Activated CD4-positive, alpha-beta memory T cell treated with anti-CD3 and anti-CD28 coated beads for 36 hours (primary cell): ENCODE measurements at regions not wholly inside any gene's neighbourhood (a gene's known extent, or its start where the extent isn't known, plus 50 kb on each side); places are given as distances from the start of the nearest gene placed in this dataset.

Experiments used
- CTCF ChIA-PET: fragments of 350-600 bp; sonication (Branson Sonifier 250); formaldehyde crosslinking; loops from one replicate; lab custom pipeline; 2021; ENCODE audit warnings: antibody characterized with exemption, inconsistent platforms; lab: Charles Lee
- POLR2A ChIA-PET: fragments of 350-600 bp; sonication (Branson Sonifier 250); formaldehyde crosslinking; loops from one replicate; lab custom pipeline; 2021; ENCODE audit warnings: antibody characterized with exemption; lab: Charles Lee
- DNase-seq: peaks from one replicate; pipeline ENCODE4 v3.0.0-alpha.2; 2020
- H3K27ac Mint-ChIP-seq: one replicate; pipeline ENCODE4 v1.8.0; 2021; ENCODE audit warnings: mixed read lengths
- H3K27me3 Mint-ChIP-seq: one replicate; pipeline ENCODE4 v1.8.0; 2021; ENCODE audit warnings: mixed read lengths
- H3K36me3 Mint-ChIP-seq: one replicate; pipeline ENCODE4 v1.8.0; 2021; ENCODE audit warnings: mixed read lengths
- H3K4me1 Mint-ChIP-seq: one replicate; pipeline ENCODE4 v1.8.0; 2021; ENCODE audit warnings: low read depth, mixed read lengths
- H3K4me3 Mint-ChIP-seq: one replicate; pipeline ENCODE4 v1.8.0; 2021; ENCODE audit warnings: mild to moderate bottlenecking, mixed read lengths
- H3K9me3 Mint-ChIP-seq: one replicate; pipeline ENCODE4 v1.8.0; 2021; ENCODE audit warnings: mixed read lengths
- intact Hi-C: fragments of 100-400 bp; cut with micrococcal nuclease; formaldehyde crosslinking; loops from one replicate; pipeline ENCODE4 v1.15.1; 2023

DNA sequence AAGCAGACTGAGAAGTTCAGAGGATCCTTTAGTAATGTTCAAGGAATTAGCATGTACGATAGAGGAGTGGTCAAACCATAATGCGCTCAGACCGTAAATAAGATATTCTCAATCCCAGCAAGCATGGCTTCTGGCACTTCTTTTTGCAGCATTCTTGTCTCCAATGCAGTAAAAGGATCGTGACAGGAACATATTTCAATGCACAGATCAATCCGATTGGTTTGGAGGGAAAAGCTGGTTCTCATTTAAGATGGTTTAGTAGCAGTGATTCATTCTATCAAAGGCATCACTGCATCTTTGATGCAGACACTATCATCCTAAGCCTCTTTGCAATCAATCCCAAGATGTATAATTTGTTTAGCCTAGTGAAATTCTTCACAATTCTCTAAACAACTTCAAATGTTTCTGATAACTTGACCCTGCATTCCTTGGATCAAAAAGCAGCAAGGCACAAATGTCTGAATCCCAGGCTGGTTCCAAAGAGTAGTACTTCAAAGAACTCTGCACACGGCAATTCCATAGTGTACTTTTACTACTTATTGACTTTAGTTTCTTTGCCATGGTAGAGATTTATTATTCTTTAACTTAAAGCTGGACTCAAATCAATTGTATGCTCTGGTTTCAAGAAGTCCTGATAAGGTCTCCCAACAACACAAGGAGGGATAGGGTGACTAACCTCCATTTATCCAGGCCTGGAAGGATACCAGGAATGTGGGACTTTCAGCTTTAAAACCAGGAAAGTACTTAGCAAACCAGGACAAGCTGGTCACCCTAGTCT is 96.8 kb upstream of the MDM1 start:
- POLR2A ChIA-PET = no interaction called here

DNA sequence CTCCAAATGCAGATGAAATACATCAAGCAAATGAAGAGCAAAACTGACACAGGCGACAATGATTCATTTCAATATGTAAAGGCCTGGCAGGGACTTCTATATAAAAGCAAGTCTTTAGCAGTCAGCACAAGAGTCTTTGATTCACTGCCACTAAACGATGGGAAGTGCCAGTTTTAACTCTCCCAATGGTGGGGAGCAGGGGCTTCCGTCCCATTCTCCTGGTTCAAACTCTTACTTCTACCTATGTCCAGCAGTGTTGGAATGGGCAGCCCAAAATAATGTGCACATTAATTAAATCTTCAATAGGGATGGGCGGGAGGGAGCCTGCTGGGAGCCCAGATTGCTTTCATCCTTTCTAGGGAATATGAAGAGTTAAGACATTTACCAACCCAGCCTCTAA is 97.5 kb upstream of the MDM1 start:
- Mint-ChIP-seq H3K4me3 (no peak overlapping the region), H3K36me3 (no peaks in the 10 kb centered on the region), H3K9me3 (peaks cover under 1% of the 10 kb centered on the region), H3K27ac (no peak overlapping the region), H3K27me3 (no peaks in the 10 kb centered on the region), H3K4me1 (no peaks in the 10 kb centered on the region)
- intact Hi-C loops = no loop called here
- no peak for DNase-seq
- ChIA-PET POLR2A (no interaction called here), CTCF (no interaction called here)

More for the DNA sequence above, 96.8 kb upstream of the MDM1 start:
- intact Hi-C loops = no loop called here
- CTCF ChIA-PET = no interaction called here
- no peaks in the 10 kb centered on the region for H3K9me3 Mint-ChIP-seq
- H3K36me3 Mint-ChIP-seq = no peaks in the 10 kb centered on the region
- no peak overlapping the region for H3K4me3 Mint-ChIP-seq
- DNase-seq = no peak
- no peaks in the 10 kb centered on the region for H3K27me3 Mint-ChIP-seq
- no peaks in the 10 kb centered on the region for H3K4me1 Mint-ChIP-seq
- H3K27ac Mint-ChIP-seq = no peak overlapping the region

DNA sequence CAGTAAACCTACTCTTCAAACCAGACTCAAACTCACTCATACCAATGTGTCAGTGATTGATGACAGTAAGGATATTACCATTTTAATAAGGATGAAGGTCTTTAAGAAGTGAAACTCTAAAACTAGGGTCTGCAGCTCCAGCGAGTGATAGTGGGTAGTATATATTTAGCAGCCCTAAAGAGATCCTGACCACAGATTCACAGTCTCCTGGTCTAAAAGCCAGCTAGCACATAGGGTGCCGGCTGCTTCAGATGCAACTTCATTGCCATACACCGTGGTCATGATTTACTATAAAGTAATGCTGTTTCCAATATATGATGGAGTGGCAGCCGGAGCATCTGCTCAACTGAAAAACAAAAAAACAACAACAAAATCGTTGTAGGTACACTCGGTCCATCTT is 99.6 kb upstream of the MDM1 start:
- ChIA-PET POLR2A (no interaction called here), CTCF (interaction anchor here (1.0 kb wide), 1 partner anchor 50 kb away, joined by 3 read pairs; no protein-coding TSS in a partner anchor)
- no peak overlapping the region for H3K4me3 Mint-ChIP-seq
- peaks cover 9% of the 10 kb centered on the region for H3K9me3 Mint-ChIP-seq
- H3K27me3 Mint-ChIP-seq = no peaks in the 10 kb centered on the region
- peaks cover 5% of the 10 kb centered on the region for H3K36me3 Mint-ChIP-seq
- no peaks in the 10 kb centered on the region for H3K4me1 Mint-ChIP-seq
- DNase-seq = no peak
- intact Hi-C loops = no loop called here
- no peak overlapping the region for H3K27ac Mint-ChIP-seq

DNA sequence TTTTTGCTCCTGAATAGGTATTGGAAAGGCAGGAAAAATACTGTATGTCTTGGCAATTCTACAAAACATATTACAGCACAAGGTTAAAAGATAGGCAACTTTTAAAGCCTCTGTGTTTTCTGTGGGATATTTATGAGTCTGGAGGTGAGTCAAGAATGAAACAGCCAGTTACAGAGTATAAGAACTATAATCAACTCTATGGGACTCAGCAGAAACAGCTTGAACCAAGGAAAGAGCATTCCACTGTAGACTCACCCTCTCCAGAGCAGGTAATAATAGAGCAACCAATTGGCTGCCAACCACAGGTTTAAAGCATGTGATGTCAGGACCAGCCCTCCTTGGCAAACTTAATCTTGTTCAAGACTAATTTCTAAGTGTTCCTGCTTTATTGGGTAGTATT is 100.5 kb upstream of the MDM1 start:
- no peak overlapping the region for H3K4me3 Mint-ChIP-seq
- CTCF ChIA-PET = no interaction called here
- no peak for DNase-seq
- H3K4me1 Mint-ChIP-seq = no peaks in the 10 kb centered on the region
- no peak overlapping the region for H3K27ac Mint-ChIP-seq
- POLR2A ChIA-PET = no interaction called here
- intact Hi-C loops = no loop called here
- no peaks in the 10 kb centered on the region for H3K27me3 Mint-ChIP-seq
- H3K36me3 Mint-ChIP-seq = peaks cover 5% of the 10 kb centered on the region
- peaks cover 9% of the 10 kb centered on the region for H3K9me3 Mint-ChIP-seq

DNA sequence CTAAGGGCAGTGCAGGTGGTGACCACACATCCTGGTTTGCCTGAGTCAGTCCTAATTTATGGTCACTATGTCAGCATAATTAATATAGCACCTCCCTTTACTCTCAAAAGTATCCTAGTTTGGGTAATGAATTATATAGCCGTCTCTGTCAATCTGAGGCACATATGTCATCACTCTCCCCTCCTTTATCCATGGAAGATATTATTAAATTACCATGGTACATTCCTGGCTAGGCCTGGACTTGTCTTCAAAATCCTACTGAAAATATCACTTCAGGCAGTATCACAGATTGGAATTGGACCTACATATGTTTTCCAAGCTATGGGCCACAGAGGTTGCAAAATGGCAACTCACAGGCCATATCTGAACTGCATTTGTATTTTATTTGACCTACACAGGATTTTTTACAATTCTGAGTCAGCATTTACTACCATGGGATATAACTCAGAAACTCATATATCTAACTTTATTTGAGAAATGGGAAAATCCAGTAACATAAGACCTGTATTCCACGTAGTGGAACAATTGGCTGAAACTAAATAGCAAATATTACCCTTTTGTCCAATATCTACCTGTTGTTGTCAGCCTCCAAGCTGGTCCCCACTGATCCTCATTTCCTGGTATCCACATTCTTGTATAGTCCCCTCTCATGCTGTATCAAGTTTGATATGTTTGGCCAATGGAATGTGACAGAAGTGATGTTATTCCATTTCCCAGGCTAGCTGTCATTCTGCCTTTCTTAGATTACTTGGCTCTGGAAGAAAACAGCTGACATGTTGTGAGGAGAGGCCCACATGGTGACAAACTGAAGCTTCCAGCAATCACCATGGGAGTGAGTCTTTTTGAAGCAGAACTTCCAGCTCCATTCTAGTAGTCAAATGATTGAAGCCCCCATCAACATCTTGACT is 102.5 kb upstream of the MDM1 start:
- Mint-ChIP-seq H3K9me3 (peaks cover 9% of the 10 kb centered on the region), H3K4me1 (peaks cover 2% of the 10 kb centered on the region), H3K27ac (no peak overlapping the region), H3K27me3 (no peaks in the 10 kb centered on the region), H3K36me3 (peaks cover 5% of the 10 kb centered on the region), H3K4me3 (no peak overlapping the region)
- no peak for DNase-seq
- ChIA-PET CTCF (interaction anchor here (1.5 kb wide), 1 partner anchor 44 kb away, joined by 3 read pairs; no protein-coding TSS in a partner anchor), POLR2A (no interaction called here)
- intact Hi-C loops = no loop called here

DNA sequence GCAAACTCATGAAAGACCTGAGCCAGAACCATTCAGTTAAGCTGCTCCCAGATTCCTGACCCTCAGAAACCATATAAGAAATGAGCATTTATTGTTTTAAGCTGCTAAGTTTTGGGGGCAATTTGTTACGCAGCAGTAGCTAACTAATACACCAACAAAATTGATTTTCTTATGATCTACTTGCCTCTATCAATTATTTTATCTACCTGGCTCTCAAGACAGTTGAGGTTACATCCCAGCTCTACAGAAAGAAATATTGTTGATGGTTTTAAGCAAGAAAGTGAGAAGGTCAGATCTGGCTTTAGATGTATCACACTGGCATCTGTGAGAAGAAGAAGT is 103.1 kb upstream of the MDM1 start:
- Mint-ChIP-seq H3K27ac (no peak overlapping the region), H3K4me3 (no peak overlapping the region), H3K9me3 (peaks cover 9% of the 10 kb centered on the region), H3K4me1 (peaks cover 2% of the 10 kb centered on the region), H3K36me3 (peaks cover 5% of the 10 kb centered on the region), H3K27me3 (no peaks in the 10 kb centered on the region)
- intact Hi-C loops = no loop called here
- CTCF ChIA-PET = interaction anchor here (1.5 kb wide), 1 partner anchor 44 kb away, joined by 3 read pairs; no protein-coding TSS in a partner anchor
- DNase-seq = no peak
- POLR2A ChIA-PET = no interaction called here

DNA sequence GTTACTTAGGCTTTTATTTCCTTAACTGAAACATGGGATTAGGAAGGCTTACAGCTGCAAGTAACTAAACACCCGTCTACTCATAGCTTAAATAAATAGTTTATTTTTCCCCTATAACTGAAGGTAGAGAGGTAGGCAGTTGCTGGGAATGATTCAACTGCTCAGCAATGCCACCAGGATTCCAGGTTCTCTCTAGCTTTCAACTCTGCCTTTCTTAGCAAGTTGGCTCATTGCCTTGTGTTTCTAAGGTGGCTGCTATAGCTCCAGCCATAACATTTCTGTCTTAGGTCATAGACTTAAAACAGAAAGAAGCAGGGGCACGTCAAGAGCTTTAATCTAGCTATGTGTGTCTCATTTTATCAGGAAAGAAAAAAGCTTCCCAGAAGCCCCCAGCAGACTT is 103.7 kb upstream of the MDM1 start:
- Mint-ChIP-seq H3K9me3 (peaks cover 9% of the 10 kb centered on the region), H3K4me1 (peaks cover 2% of the 10 kb centered on the region), H3K27ac (no peak overlapping the region), H3K36me3 (peaks cover 5% of the 10 kb centered on the region), H3K4me3 (no peak overlapping the region), H3K27me3 (no peaks in the 10 kb centered on the region)
- ChIA-PET CTCF (interaction anchor here (1.5 kb wide), 1 partner anchor 43 kb away, joined by 3 read pairs; no protein-coding TSS in a partner anchor), POLR2A (interaction anchor here (0.9 kb wide), 1 partner anchor 13 kb away, joined by 5 read pairs; no protein-coding TSS in a partner anchor)
- intact Hi-C loops = no loop called here
- DNase-seq = no peak

DNA sequence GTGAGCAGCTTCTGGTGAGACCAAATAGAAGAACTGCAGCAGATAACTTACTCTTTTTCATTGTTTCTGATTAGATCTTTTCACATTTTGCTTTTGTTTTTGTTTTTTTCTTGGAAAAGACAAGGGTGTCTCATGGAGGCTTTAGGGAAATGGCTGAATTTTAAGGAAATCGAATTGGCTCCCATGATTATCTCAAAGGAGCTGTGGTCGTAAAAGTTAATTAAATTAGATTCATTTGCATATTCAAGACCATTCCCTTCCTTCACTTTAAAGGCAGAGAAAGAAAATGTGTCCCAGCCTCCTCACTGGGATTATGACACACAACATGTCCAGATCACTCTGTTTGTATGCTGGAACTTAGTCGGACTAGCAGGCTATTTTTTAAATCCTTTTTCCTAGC is 106.4 kb upstream of the MDM1 start:
- ChIA-PET CTCF (no interaction called here), POLR2A (no interaction called here)
- no peak for DNase-seq
- Mint-ChIP-seq H3K27me3 (no peaks in the 10 kb centered on the region), H3K4me3 (no peak overlapping the region), H3K36me3 (peaks cover 5% of the 10 kb centered on the region), H3K4me1 (peaks cover 20% of the 10 kb centered on the region), H3K27ac (no peak overlapping the region), H3K9me3 (peaks cover 13% of the 10 kb centered on the region)
- intact Hi-C loops = no loop called here

DNA sequence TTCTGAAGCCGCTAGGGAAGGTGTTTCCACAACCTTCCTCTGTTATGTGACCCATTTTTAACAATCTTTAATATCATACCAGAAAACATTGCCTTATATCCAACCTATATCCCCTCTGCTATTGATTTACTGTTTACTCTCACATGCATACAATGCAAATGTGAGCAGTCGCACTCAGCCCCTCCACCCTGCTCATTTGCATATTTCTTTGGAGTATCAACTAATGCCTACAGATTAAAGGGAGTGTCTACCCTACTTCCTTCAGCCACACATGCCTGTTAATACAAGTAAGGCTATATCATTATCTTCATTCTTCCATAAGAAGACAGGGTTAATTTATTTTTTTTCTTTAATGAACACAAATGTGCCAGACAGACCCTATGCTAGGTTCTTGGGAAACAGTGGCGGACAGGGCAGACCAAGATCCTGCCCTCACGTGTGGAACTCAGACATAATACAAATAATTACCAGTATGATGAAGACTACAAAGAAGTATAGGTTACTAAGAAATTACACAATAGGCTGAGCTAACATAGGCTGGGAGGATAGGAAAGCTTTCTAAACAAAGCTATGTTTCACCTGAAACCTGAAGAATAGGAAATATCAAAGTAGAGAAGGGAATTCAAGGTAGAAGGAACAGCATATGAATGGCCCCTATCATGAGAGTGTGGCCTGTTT is 107.3 kb upstream of the MDM1 start:
- ChIA-PET POLR2A (no interaction called here), CTCF (interaction anchor here (0.5 kb wide), 1 partner anchor 170 kb away, joined by 3 read pairs; no protein-coding TSS in a partner anchor)
- Mint-ChIP-seq H3K4me1 (peaks cover 20% of the 10 kb centered on the region), H3K27me3 (no peaks in the 10 kb centered on the region), H3K36me3 (peaks cover 5% of the 10 kb centered on the region), H3K27ac (no peak overlapping the region), H3K4me3 (no peak overlapping the region), H3K9me3 (peaks cover 16% of the 10 kb centered on the region)
- DNase-seq = no peak
- intact Hi-C loops = no loop called here

DNA sequence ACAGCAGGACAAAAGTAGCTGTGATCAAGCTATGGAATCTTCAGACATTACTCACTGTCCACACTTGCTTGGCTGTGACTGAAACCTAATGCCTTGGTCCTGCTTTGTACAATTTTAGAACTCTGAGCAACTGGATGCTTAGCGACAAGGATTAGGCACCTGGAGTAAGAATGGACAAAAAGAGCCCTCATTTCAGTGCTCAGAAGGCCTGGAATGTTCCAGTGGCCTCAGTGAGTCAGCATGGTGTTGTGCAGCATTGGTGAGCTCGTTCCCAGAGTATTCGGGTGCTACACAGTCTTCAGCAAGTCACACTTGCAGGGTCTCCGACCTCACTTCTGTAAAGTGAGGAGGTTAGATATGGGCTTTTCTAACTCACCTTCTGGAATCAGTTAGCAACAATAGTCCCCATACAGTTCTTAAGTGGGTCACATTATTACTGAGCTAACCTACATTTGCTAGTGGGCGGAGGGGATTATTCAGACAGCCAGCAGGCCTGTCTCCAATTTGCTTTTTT is 108.0 kb upstream of the MDM1 start:
- DNase-seq = no peak
- Mint-ChIP-seq H3K4me1 (peaks cover 23% of the 10 kb centered on the region), H3K27me3 (no peaks in the 10 kb centered on the region), H3K4me3 (no peak overlapping the region), H3K27ac (no peak overlapping the region), H3K36me3 (peaks cover 3% of the 10 kb centered on the region), H3K9me3 (peaks cover 17% of the 10 kb centered on the region)
- ChIA-PET CTCF (no interaction called here), POLR2A (no interaction called here)
- intact Hi-C loops = no loop called here

DNA sequence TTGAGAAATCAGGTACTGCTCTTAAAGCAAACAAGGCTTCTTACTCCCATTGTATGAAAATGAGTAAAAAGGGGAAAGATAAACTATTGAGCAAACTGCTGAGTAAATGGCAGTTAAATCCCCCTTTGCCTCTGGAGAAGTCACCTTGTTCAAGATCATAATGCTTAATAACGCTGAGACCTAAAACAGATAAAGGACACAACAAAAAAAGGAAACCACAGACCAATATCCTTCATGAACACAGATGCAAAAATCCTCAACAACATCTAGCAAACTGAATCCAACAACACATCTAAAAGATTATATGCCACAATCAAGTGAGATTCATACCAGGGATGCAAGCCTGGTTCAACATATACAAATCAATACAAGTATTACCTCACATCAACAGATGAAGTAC is 109.0 kb upstream of the MDM1 start:
- intact Hi-C loops = no loop called here
- Mint-ChIP-seq H3K4me3 (no peak overlapping the region), H3K9me3 (peaks cover 13% of the 10 kb centered on the region), H3K4me1 (peaks cover 27% of the 10 kb centered on the region), H3K27ac (no peak overlapping the region), H3K36me3 (no peaks in the 10 kb centered on the region), H3K27me3 (no peaks in the 10 kb centered on the region)
- POLR2A ChIA-PET = no interaction called here
- CTCF ChIA-PET = interaction anchor here (0.7 to 1.3 kb wide), 2 partner anchors 67 to 198 kb away, joined by 3 read pairs; no protein-coding TSS in a partner anchor
- no peak for DNase-seq
